GM23338 (cell line): ENCODE measurements at regions not wholly inside any gene's neighbourhood (a gene's known extent, or its start where the extent isn't known, plus 50 kb on each side); places are given as distances from the start of the nearest gene placed in this dataset.
"Not testable (repeated sequence)": the region's sequence is repeated elsewhere in the genome, so short reads cannot be mapped to it uniquely, and the experiment has no call there.

Source experiments
- ATAC-seq: fragments of 200-7000 bp; cut with Tn5 transposase; 3 replicates; pipeline ENCODE4 v1.9.1; 2020
- DNase-seq: peaks from one replicate; pipeline ENCODE4 v3.0.0-alpha.2; 2015; ENCODE audit warnings: low spot score
- H2AFZ ChIP-seq: fragments of 200-600 bp; sonication (generic); 2 replicates; pipeline ENCODE4 v1.8.0; 2016; ENCODE audit warnings: antibody characterized with exemption, mild to moderate bottlenecking, moderate library complexity
- H3F3A ChIP-seq: fragments of 200-600 bp; sonication (generic); replicated peaks from 2 replicates; pipeline ENCODE4 v1.8.0; 2017; ENCODE audit warnings: antibody characterized with exemption, mixed run types, low read depth
- H3K27ac ChIP-seq: fragments of 200-600 bp; sonication (generic); 2 replicates; pipeline ENCODE4 v1.6.1; 2016; ENCODE audit warnings: low read depth
- H3K27me3 ChIP-seq: fragments of 200-600 bp; sonication (generic); 2 replicates; pipeline ENCODE4 v1.8.0; 2016; ENCODE audit warnings: mild to moderate bottlenecking, mixed run types, moderate library complexity; ENCODE audit not compliant: insufficient read depth
- H3K36me3 ChIP-seq: fragments of 200-600 bp; sonication (generic); 2 replicates; pipeline ENCODE4 v1.8.0; 2016; ENCODE audit warnings: mild to moderate bottlenecking; ENCODE audit not compliant: insufficient read depth
- H3K4me1 ChIP-seq: fragments of 200-600 bp; sonication (generic); 2 replicates; pipeline ENCODE4 v1.8.0; 2016; ENCODE audit warnings: mild to moderate bottlenecking, moderate library complexity; ENCODE audit not compliant: insufficient read depth
- H3K4me2 ChIP-seq: fragments of 200-600 bp; sonication (generic); 2 replicates; pipeline ENCODE4 v1.7.1; 2017; ENCODE audit warnings: mixed run types
- H3K4me3 ChIP-seq: fragments of 200-600 bp; sonication (generic); 2 replicates; pipeline ENCODE4 v1.6.1; 2016; ENCODE audit warnings: mixed run types
- H3K79me2 ChIP-seq: fragments of 200-600 bp; sonication (generic); replicated peaks from 2 replicates; pipeline ENCODE4 v1.8.0; 2017; ENCODE audit warnings: mild to moderate bottlenecking; ENCODE audit not compliant: insufficient read depth
- H3K9me2 ChIP-seq: fragments of 200-600 bp; sonication (generic); 2 replicates; pipeline ENCODE4 v1.8.0; 2017; ENCODE audit not compliant: insufficient read depth
- H4K20me1 ChIP-seq: fragments of 200-600 bp; sonication (generic); replicated peaks from 2 replicates; pipeline ENCODE4 v1.8.0; 2017; ENCODE audit warnings: mild to moderate bottlenecking; ENCODE audit not compliant: insufficient read depth
- H3K27ac Mint-ChIP-seq: 2 replicates; pipeline ENCODE4 v1.8.0; 2020; ENCODE audit warnings: inconsistent platforms, mild to moderate bottlenecking, moderate library complexity, mixed read lengths
- H3K27me3 Mint-ChIP-seq: 3 replicates; pipeline ENCODE4 v1.8.0; 2022; ENCODE audit warnings: low read depth, mild to moderate bottlenecking, moderate library complexity, mixed read lengths, inconsistent platforms; ENCODE audit not compliant: insufficient read depth, poor library complexity
- H3K36me3 Mint-ChIP-seq: 3 replicates; pipeline ENCODE4 v1.8.0; 2021; ENCODE audit warnings: low read depth, mild to moderate bottlenecking, inconsistent platforms, moderate library complexity, mixed read lengths
- H3K4me1 Mint-ChIP-seq: 3 replicates; pipeline ENCODE4 v1.8.0; 2020; ENCODE audit warnings: mild to moderate bottlenecking, inconsistent platforms, mixed read lengths
- H3K4me3 Mint-ChIP-seq: 3 replicates; pipeline ENCODE4 v1.8.0; 2021; ENCODE audit warnings: moderate library complexity, mild to moderate bottlenecking, inconsistent platforms, mixed read lengths
- H3K9me3 Mint-ChIP-seq: 3 replicates; pipeline ENCODE4 v1.8.0; 2020; ENCODE audit warnings: moderate library complexity, mild to moderate bottlenecking, inconsistent platforms, mixed read lengths
- ETS1 ChIP-seq: IDR thresholded peaks from 2 replicates; pipeline ENCODE4 v1.6.1; 2016; ENCODE audit warnings: antibody characterized with exemption
- EZH2phosphoT487 ChIP-seq: fragments of 200-600 bp; sonication (generic); IDR thresholded peaks from one replicate; pipeline ENCODE4 v1.8.1; 2018; ENCODE audit warnings: antibody characterized with exemption; ENCODE audit not compliant: unreplicated experiment
- NANOG ChIP-seq: IDR thresholded peaks from 2 replicates; pipeline ENCODE4 v1.6.1; 2016; ENCODE audit warnings: antibody characterized with exemption, borderline replicate concordance
- POLR2AphosphoS5 ChIP-seq: IDR thresholded peaks from 2 replicates; pipeline ENCODE4 v1.6.1; 2016; ENCODE audit warnings: antibody characterized with exemption, low read depth
- ZNF114 ChIP-seq: fragments of 250-450 bp; sonication (Bioruptor Pico); IDR thresholded peaks from 2 replicates; pipeline ENCODE4 v1.5.0; 2020; ENCODE audit warnings: mild to moderate bottlenecking, moderate library complexity
- ZNF331 ChIP-seq: fragments of 250-450 bp; sonication (Bioruptor Pico); IDR thresholded peaks from 2 replicates; pipeline ENCODE4 v1.5.0; 2020; ENCODE audit warnings: low read depth, mild to moderate bottlenecking, moderate library complexity

GRCh38 chr5:126143622-126144021 lies 279.6 kb upstream of the GRAMD2B start:
- no peak for TF ChIP-seq ETS1
- no peak for TF ChIP-seq POLR2AphosphoS5
- TF ChIP-seq ZNF114 (CRISPR knock-in tag) = no peak
- no peak for TF ChIP-seq EZH2phosphoT487
- TF ChIP-seq ZNF331 = no peak
- no peak for TF ChIP-seq NANOG
- Histone ChIP-seq H3K79me2 (no peaks in the 10 kb centered on the region), H2AFZ (no peak overlapping the region), H3K4me2 (no peak overlapping the region), H3K36me3 (no peaks in the 10 kb centered on the region), H3F3A (no peaks in the 10 kb centered on the region), H3K9me2 (peaks cover 3% of the 10 kb centered on the region; the same call in 1 of the 2 replicates), H3K4me1 (peaks cover 19% of the 10 kb centered on the region), H4K20me1 (no peaks in the 10 kb centered on the region), H3K27me3 (no peaks in the 10 kb centered on the region), H3K4me3 (no peak overlapping the region), H3K27ac (no peak overlapping the region)
- ATAC-seq (no peak), DNase-seq (no peak)
- Mint-ChIP-seq H3K9me3 (no peaks in the 10 kb centered on the region), H3K27me3 (peaks cover 1% of the 10 kb centered on the region), H3K27ac (no peak overlapping the region), H3K36me3 (0 out of 3 replicates have a peak, but pooled peaks cover 4% of the 10 kb centered on the region), H3K4me1 (peaks cover 18% of the 10 kb centered on the region), H3K4me3 (no peak overlapping the region)

- not testable (repeated sequence) for H3F3A ChIP-seq, H3K4me3 ChIP-seq, H3K36me3 ChIP-seq, H3K27me3 Mint-ChIP-seq, ATAC-seq, H4K20me1 ChIP-seq, H3K27me3 ChIP-seq, H3K4me3 Mint-ChIP-seq, H3K9me2 ChIP-seq, H3K27ac ChIP-seq, H3K4me2 ChIP-seq, H3K4me1 ChIP-seq, H3K4me1 Mint-ChIP-seq, H3K27ac Mint-ChIP-seq, H2AFZ ChIP-seq, H3K79me2 ChIP-seq, DNase-seq
- H3K36me3 Mint-ChIP-seq = peaks cover 21% of the 10 kb centered on the region
- H3K9me3 Mint-ChIP-seq = peaks cover 24% of the 10 kb centered on the region
These were observed 272.9 kb upstream of the GRAMD2B start for GRCh38 chr5:126150319-126150718.

GRCh38 chr5:126155298-126155697 lies 267.9 kb upstream of the GRAMD2B start:
- not testable (repeated sequence) for H3K27ac ChIP-seq, H3K4me1 ChIP-seq, H3K27ac Mint-ChIP-seq, H3K4me3 Mint-ChIP-seq, H2AFZ ChIP-seq, DNase-seq, H3K4me2 ChIP-seq, H3K4me1 Mint-ChIP-seq, H3K4me3 ChIP-seq, H3K9me2 ChIP-seq, ATAC-seq, H4K20me1 ChIP-seq, H3F3A ChIP-seq, H3K27me3 Mint-ChIP-seq, H3K27me3 ChIP-seq, H3K36me3 ChIP-seq, H3K79me2 ChIP-seq
- Mint-ChIP-seq H3K36me3 (peaks cover 51% of the 10 kb centered on the region), H3K9me3 (peaks cover 62% of the 10 kb centered on the region)
